ENCODE measurements at regions not wholly inside any gene's neighbourhood (a gene's known extent, or its start where the extent isn't known, plus 50 kb on each side); places are given as distances from the start of the nearest gene placed in this dataset.

DNA sequence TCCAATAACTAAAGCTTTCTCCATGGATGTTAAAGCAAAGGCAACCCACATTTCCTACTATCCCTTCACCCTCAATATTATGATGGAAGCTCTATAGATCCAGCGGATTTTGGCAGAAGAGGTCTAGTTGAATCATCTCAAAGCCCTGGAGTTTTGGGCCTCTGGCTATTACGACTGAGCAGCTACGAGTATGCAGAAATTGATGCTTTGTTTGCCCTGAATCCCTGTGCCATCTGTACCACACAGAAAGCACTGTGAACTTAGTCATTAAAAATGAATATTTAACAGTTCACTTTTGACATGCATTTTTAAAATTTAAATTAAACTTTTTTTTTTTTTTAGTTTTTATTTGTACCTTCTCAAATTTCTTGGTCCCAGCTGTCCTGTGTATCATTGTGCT lies 705.4 kb upstream of the PTBP2 start:
- no peak overlapping the region for H3K4me3 ChIP-seq
- no peak for DNase-seq
- no peaks in the 10 kb centered on the region for H3K36me3 ChIP-seq
- intact Hi-C loops (cut with DNase I): no loop called here
- no peak overlapping the region for H3K27ac ChIP-seq
- TF ChIP-seq, protein P1, sequence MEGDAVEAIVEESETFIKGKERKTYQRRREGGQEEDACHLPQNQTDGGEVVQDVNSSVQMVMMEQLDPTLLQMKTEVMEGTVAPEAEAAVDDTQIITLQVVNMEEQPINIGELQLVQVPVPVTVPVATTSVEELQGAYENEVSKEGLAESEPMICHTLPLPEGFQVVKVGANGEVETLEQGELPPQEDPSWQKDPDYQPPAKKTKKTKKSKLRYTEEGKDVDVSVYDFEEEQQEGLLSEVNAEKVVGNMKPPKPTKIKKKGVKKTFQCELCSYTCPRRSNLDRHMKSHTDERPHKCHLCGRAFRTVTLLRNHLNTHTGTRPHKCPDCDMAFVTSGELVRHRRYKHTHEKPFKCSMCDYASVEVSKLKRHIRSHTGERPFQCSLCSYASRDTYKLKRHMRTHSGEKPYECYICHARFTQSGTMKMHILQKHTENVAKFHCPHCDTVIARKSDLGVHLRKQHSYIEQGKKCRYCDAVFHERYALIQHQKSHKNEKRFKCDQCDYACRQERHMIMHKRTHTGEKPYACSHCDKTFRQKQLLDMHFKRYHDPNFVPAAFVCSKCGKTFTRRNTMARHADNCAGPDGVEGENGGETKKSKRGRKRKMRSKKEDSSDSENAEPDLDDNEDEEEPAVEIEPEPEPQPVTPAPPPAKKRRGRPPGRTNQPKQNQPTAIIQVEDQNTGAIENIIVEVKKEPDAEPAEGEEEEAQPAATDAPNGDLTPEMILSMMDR (IDR thresholded peaks at IDR 0.05): no peak
- TF ChIP-seq EP300 (IDR thresholded peaks at IDR 0.05) (no peak), POLR2A (IDR thresholded peaks at IDR 0.05) (no peak)
- 90 to 94% (median 91%) methylated on average over 3 of the region's 3 CpGs for WGBS, 3 donors
- H3K4me1 ChIP-seq (ENCODE audit: insufficient read depth): no peaks in the 10 kb centered on the region
- no peaks in the 10 kb centered on the region for H3K9me3 ChIP-seq
- no peaks in the 10 kb centered on the region for H3K27me3 ChIP-seq

DNA sequence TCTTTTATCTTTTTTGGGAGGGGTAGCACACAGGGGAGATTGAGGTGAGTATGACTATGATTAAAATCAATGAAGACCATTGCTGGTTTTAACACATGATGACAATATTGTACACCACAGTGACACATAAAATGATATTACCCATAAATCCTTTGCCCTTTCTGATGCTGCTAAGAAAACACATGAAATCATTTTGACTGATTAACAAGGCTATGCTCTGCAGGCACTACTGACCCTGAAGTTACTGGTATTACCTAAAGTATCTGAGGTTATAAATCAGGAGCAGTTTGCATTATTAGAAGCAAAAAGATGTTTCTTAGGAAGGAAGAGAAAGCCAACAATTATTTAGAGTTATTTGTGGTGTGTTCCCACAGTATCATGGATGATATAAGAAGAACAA lies 701.2 kb upstream of the PTBP2 start:
- no peak for TF ChIP-seq EP300 (IDR thresholded peaks at IDR 0.05)
- no peak for TF ChIP-seq POLR2A (IDR thresholded peaks at IDR 0.05)
- TF ChIP-seq, protein P1 (IDR thresholded peaks at IDR 0.05): no peak
- Histone ChIP-seq H3K27me3 (no peaks in the 10 kb centered on the region), H3K36me3 (no peaks in the 10 kb centered on the region), H3K9me3 (no peaks in the 10 kb centered on the region), H3K4me3 (no peak overlapping the region), H3K4me1 (ENCODE audit: insufficient read depth) (no peaks in the 10 kb centered on the region), H3K27ac (no peak overlapping the region)
- intact Hi-C loops (cut with DNase I): no loop called here
- DNase-seq: no peak

DNA sequence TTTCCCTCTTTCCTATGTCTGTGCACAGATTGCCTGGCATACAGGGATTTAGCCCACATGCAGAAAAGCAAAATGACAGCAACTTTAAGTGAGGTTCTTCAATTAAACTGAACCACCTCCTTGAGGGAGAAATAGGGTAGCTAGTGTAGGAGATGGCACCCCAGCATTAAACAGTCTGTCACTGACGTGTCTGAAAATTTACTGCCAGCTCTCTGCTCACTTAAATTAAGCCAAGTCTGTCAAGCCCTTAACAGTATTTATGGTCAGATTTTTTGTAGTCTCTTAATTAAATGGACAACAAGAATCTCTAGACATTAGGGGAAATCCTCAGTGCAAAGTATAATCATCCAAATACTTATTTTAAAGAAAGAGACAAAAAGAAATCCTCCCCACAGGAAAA lies 696.5 kb upstream of the PTBP2 start:
- intact Hi-C loops (cut with DNase I): no loop called here
- TF ChIP-seq, protein P1 (IDR thresholded peaks at IDR 0.05): no peak
- TF ChIP-seq POLR2A (IDR thresholded peaks at IDR 0.05) (no peak), EP300 (IDR thresholded peaks at IDR 0.05) (no peak)
- 32 to 44% (median 36%) methylated on average over 1 of the region's 1 CpG for WGBS, 3 donors
- Histone ChIP-seq H3K36me3 (no peaks in the 10 kb centered on the region), H3K4me3 (no peak overlapping the region), H3K27me3 (no peaks in the 10 kb centered on the region), H3K27ac (no peak overlapping the region), H3K9me3 (no peaks in the 10 kb centered on the region), H3K4me1 (ENCODE audit: insufficient read depth) (no peaks in the 10 kb centered on the region)
- DNase-seq: no peak

DNA sequence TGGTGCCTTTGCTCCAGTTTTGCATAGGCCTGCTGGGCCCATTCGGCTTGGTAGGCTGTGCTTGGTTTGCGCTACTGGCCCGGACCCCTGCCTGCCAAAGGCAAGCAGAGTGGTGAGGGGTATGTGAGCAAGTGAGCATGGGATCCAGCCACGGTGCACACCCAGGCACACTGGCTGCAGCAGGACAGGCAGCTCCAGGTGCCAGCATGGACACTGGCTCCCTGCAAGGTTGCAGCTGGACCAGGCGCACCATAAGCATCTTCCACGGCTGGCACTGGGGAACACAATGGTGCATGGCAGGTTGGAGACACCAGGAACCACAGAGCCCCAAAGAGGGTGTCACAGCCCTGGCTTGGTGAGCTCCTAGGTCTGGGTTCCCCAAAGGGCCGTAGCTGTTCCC lies 693.5 kb upstream of the PTBP2 start:
- intact Hi-C loops (cut with DNase I): no loop called here
- 90 to 94% (median 90%) methylated on average over 7 of the region's 7 CpGs for WGBS, 3 donors
- no peak overlapping the region for H3K27ac ChIP-seq

More for the DNA sequence above, 693.5 kb upstream of the PTBP2 start:
- H3K4me1 ChIP-seq (ENCODE audit: insufficient read depth): no peaks in the 10 kb centered on the region
- H3K27me3 ChIP-seq: no peaks in the 10 kb centered on the region
- H3K36me3 ChIP-seq: no peaks in the 10 kb centered on the region
- no peak overlapping the region for H3K4me3 ChIP-seq
- DNase-seq: peak in 1 of 5 donors; percentile 4
- TF ChIP-seq POLR2A (IDR thresholded peaks at IDR 0.05): no peak
- TF ChIP-seq EP300 (IDR thresholded peaks at IDR 0.05): no peak
- TF ChIP-seq, protein P1 (IDR thresholded peaks at IDR 0.05): no peak
- H3K9me3 ChIP-seq: no peaks in the 10 kb centered on the region
